PC-9 (cell line): ENCODE measurements at regions not wholly inside any gene's neighbourhood (a gene's known extent, or its start where the extent isn't known, plus 50 kb on each side); places are given as distances from the start of the nearest gene placed in this dataset.

Experiments
- CTCF ChIP-seq: fragments of 200-600 bp; sonication (generic); conservative IDR thresholded peaks from 2 replicates; pipeline ENCODE4 v1.6.1; 2017; ENCODE audit warnings: mixed run types, antibody characterized with exemption, mild to moderate bottlenecking, moderate library complexity
- EZH2 ChIP-seq: fragments of 200-600 bp; sonication (generic); IDR thresholded peaks from 2 replicates; pipeline ENCODE4 v1.8.0; 2017; ENCODE audit warnings: antibody characterized with exemption, low read depth

- TF ChIP-seq CTCF (no peak), EZH2 (no peak)
Measured at GRCh38 chr9:107584944-107585343, 95.4 kb upstream of the KLF4 start.
